ENCODE measurements at regions not wholly inside any gene's neighbourhood (a gene's known extent, or its start where the extent isn't known, plus 50 kb on each side); places are given as distances from the start of the nearest gene placed in this dataset.

GRCh38 chr7:46852795-46853194, 729.1 kb downstream of the TNS3 start:
- no peak overlapping the region for H2BK15ac ChIP-seq (ENCODE audit: low read length)
- H3K23me2 ChIP-seq (ENCODE audit: low read depth, low read length): no peaks in the 10 kb centered on the region
- H2BK5ac ChIP-seq (ENCODE audit: low read depth, low read length): no peak overlapping the region
- ChIA-PET POLR2A (ENCODE audit: partially characterized antibody) (no interaction called here), CTCF (ENCODE audit: partially characterized antibody) (interaction anchor here (1.0 to 1.4 kb wide), 2 partner anchors 12 to 171 kb away, joined by 3 read pairs; no protein-coding TSS in a partner anchor)
- peaks cover 0 to 3% of the 10 kb centered on the region in 2 experiments; a peak in 1 of 4 replicates for H3K79me2 ChIP-seq (ENCODE audit: control insufficient read depth in 1 of 2, insufficient read depth in 2 of 2, low read length in 2 of 2)
- no peak overlapping the region for H2AK5ac ChIP-seq (ENCODE audit: low read depth, low read length)
- H4K91ac ChIP-seq (replicated peaks; ENCODE audit: insufficient read length, low read length): no peak overlapping the region
- DNase-seq (ENCODE audit: low read depth in 1 of 2, low spot score in 2 of 2): no peak
- H3K27ac ChIP-seq (ENCODE audit: low read depth, low read length): no peak overlapping the region
- H4K8ac ChIP-seq (ENCODE audit: extremely low read depth, insufficient read depth, low read length): no peak overlapping the region
- no peak overlapping the region for H2BK12ac ChIP-seq (ENCODE audit: low read depth, low read length)
- H3K36me3 ChIP-seq (ENCODE audit: control insufficient read depth in 2 of 4, insufficient read depth in 4 of 4, low read length in 3 of 4): no peaks in the 10 kb centered on the region
- no peak overlapping the region for H4K5ac ChIP-seq (ENCODE audit: insufficient read length, low read depth, low read length)
- H3K4ac ChIP-seq (replicated peaks; ENCODE audit: insufficient read length, low read depth, low read length): no peak overlapping the region
- H3K4me1 ChIP-seq (replicated peaks in 1 of 4; ENCODE audit: control insufficient read depth in 3 of 4, insufficient read depth in 4 of 4, low read length in 3 of 4): no peaks in the 10 kb centered on the region
- no peak for FAIRE-seq
- TF ChIP-seq, protein P1, sequence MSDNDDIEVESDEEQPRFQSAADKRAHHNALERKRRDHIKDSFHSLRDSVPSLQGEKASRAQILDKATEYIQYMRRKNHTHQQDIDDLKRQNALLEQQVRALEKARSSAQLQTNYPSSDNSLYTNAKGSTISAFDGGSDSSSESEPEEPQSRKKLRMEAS (IDR thresholded peaks at IDR 0.05): no peak
- TF ChIP-seq SP2 (IDR thresholded peaks at IDR 0.05; ENCODE audit: low read length) (no peak), RAD21 (IDR thresholded peaks at IDR 0.05 in 1 of 2, conservative IDR thresholded peaks at IDR 0.05 in 1 of 2; ENCODE audit: low read depth in 2 of 2, low read length in 2 of 2) (no peak), CHD1 (IDR thresholded peaks at IDR 0.05; ENCODE audit: low read depth, low read length) (no peak), TAF1 (IDR thresholded peaks at IDR 0.05; ENCODE audit: low read depth, low read length) (no peak), JUN (IDR thresholded peaks at IDR 0.05; ENCODE audit: low read depth, low read length) (no peak), TEAD4 (IDR thresholded peaks at IDR 0.05; ENCODE audit: low read depth, low read length) (no peak), KDM5A (IDR thresholded peaks at IDR 0.05; ENCODE audit: low read length) (no peak), YY1 (IDR thresholded peaks at IDR 0.05; ENCODE audit: low read depth, low read length) (no peak), CBX5 (IDR thresholded peaks at IDR 0.05; ENCODE audit: low read depth, low read length) (no peak), TBP (IDR thresholded peaks at IDR 0.05; ENCODE audit: low read depth, low read length) (no peak), SUZ12 (IDR thresholded peaks at IDR 0.05; ENCODE audit: low read length) (no peak), EP300 (IDR thresholded peaks at IDR 0.05; ENCODE audit: borderline replicate concordance in 1 of 2, low read depth in 2 of 2, low read length in 2 of 2) (no peak)
- no peak overlapping the region for H3K23ac ChIP-seq (ENCODE audit: insufficient read length)
- H3K9me3 ChIP-seq (ENCODE audit: insufficient read depth in 2 of 2, low read depth in 1 of 2, low read length in 1 of 2): no peaks in the 10 kb centered on the region
- H2BK120ac ChIP-seq (replicated peaks; ENCODE audit: low read depth, low read length): no peak overlapping the region
- H3K4me2 ChIP-seq (ENCODE audit: insufficient read depth in 1 of 2, low read depth in 2 of 2, low read length in 2 of 2): no peak overlapping the region
- H2AFZ ChIP-seq (ENCODE audit: low read length): no peak overlapping the region; the same call in 1 of the 2 replicates
- no peak overlapping the region for H3K18ac ChIP-seq (ENCODE audit: extremely low read depth, low read length)
- no peak overlapping the region for H3K9ac ChIP-seq (replicated peaks in 1 of 4; ENCODE audit: extremely low read depth in 1 of 4, low read depth in 3 of 4, low read length in 3 of 4)
- H3K56ac ChIP-seq (replicated peaks; ENCODE audit: insufficient read length, low read depth, low read length): no peak overlapping the region
- no peak overlapping the region for H3K14ac ChIP-seq (ENCODE audit: insufficient read length)
- no peak overlapping the region for H3K4me3 ChIP-seq (ENCODE audit: extremely low read depth in 1 of 4, insufficient read depth in 2 of 4, low read depth in 3 of 4, low read length in 4 of 4)
- no peaks in the 10 kb centered on the region for H4K20me1 ChIP-seq (replicated peaks in 1 of 2; ENCODE audit: control insufficient read depth in 1 of 2, insufficient read depth in 2 of 2, low read length in 2 of 2)
- H2BK20ac ChIP-seq (ENCODE audit: low read length): no peak overlapping the region
- H3K79me1 ChIP-seq (ENCODE audit: low read depth, low read length): no peaks in the 10 kb centered on the region
- peaks cover 0 to 1% (median 0%) of the 10 kb centered on the region in 4 experiments; a peak in 1 of 7 replicates for H3K27me3 ChIP-seq (replicated peaks in 1 of 4; ENCODE audit: control insufficient read depth in 3 of 4, extremely low read depth in 1 of 4, insufficient read depth in 3 of 4, low read length in 3 of 4)
- 83% methylated on average over 3 of the region's 3 CpGs; no CpG with 5 or more reads in 1 of the 2 experiments for WGBS, 2 experiments (ENCODE audit: extremely low coverage in 1 of 2, insufficient coverage in 1 of 2, insufficient read length in 1 of 2, insufficient replicate concordance in 2 of 2, low coverage in 1 of 2, low lambda C conversion rate in 2 of 2, missing lambda C conversion rate in 1 of 2)

Measured in H1 (cell line).